HEK293 (cell line): ENCODE measurements at regions not wholly inside any gene's neighbourhood (a gene's known extent, or its start where the extent isn't known, plus 50 kb on each side); places are given as distances from the start of the nearest gene placed in this dataset.

Source experiments
- CTCF ChIA-PET: fragments of 350-600 bp; formaldehyde crosslinking; extraction: SDS; loops from one replicate; lab custom pipeline; 2021; ENCODE audit warnings: antibody characterized with exemption; lab: Yijun Ruan, JAX
- POLR2A ChIA-PET: fragments of 300-600 bp; formaldehyde crosslinking; extraction: SDS; loops from one replicate; lab custom pipeline; 2020; ENCODE audit warnings: antibody characterized with exemption, inconsistent platforms; lab: Yijun Ruan, JAX
- H3K27ac ChIP-seq: fragments of 200-500 bp; sonication (Bioruptor generic); 2 replicates; pipeline ENCODE4 v1.5.1; 2014; ENCODE audit warnings: low read depth, low read length, control low read depth, inconsistent platforms; ENCODE audit errors: extremely low read depth
- H3K36me3 ChIP-seq, 2 experiments: fragments of 200-500 bp in 1 of 2; sonication (Bioruptor generic) in 1 of 2; 1 replicate in 1 of 2; 2 replicates in 1 of 2; pipeline ENCODE4 v1.5.1; 2014 to 2017; ENCODE audit warnings: inconsistent platforms in 2 of 2, low read length in 2 of 2; ENCODE audit not compliant: control insufficient read depth in 2 of 2, insufficient read depth in 1 of 2
- H3K4me1 ChIP-seq: fragments of 200-500 bp; sonication (Bioruptor generic); 2 replicates; pipeline ENCODE4 v1.5.1; 2014; ENCODE audit warnings: mild to moderate bottlenecking, low read length, inconsistent platforms; ENCODE audit not compliant: control insufficient read depth, insufficient read depth
- H3K4me3 ChIP-seq: 2 replicates; pipeline ENCODE4 v1.5.1; 2011; ENCODE audit warnings: low read depth, mild to moderate bottlenecking, control low read depth, low read length, moderate library complexity
- H3K9me3 ChIP-seq: fragments of 200-500 bp; sonication (Bioruptor generic); 2 replicates; pipeline ENCODE4 v1.5.1; 2014; ENCODE audit warnings: low read depth, low read length, inconsistent platforms; ENCODE audit not compliant: control insufficient read depth, insufficient read depth
- KLF9 ChIP-seq: fragments of 450-650 bp; formaldehyde crosslinking; IDR thresholded peaks from 2 replicates; pipeline ENCODE4 v1.5.1; 2016; ENCODE audit warnings: missing biosample characterization, missing genetic modification characterization, low read depth
- SP3 ChIP-seq: fragments of 450-650 bp; formaldehyde crosslinking; IDR thresholded peaks from 2 replicates; pipeline ENCODE4 v1.5.1; 2016; ENCODE audit warnings: missing biosample characterization, missing genetic modification characterization
- YY1 ChIP-seq: fragments of 450-650 bp; formaldehyde crosslinking; IDR thresholded peaks from 2 replicates; pipeline ENCODE4 v1.5.1; 2018; ENCODE audit warnings: missing biosample characterization, missing genetic modification characterization
- ZEB2 ChIP-seq: fragments of 450-650 bp; formaldehyde crosslinking; IDR thresholded peaks from 2 replicates; pipeline ENCODE4 v1.5.1; 2016; ENCODE audit warnings: missing biosample characterization, missing genetic modification characterization
- ZFHX2 ChIP-seq: fragments of 450-650 bp; formaldehyde crosslinking; conservative IDR thresholded peaks from 2 replicates; pipeline ENCODE4 v1.5.1; 2016; ENCODE audit warnings: missing biosample characterization, missing genetic modification characterization
- ZNF132 ChIP-seq: fragments of 450-650 bp; formaldehyde crosslinking; IDR thresholded peaks from 2 replicates; pipeline ENCODE4 v1.5.1; 2017; ENCODE audit warnings: missing biosample characterization, missing genetic modification characterization, borderline replicate concordance
- ZNF157 ChIP-seq: fragments of 450-650 bp; formaldehyde crosslinking; IDR thresholded peaks from 2 replicates; pipeline ENCODE4 v1.5.1; 2016; ENCODE audit warnings: missing biosample characterization, missing genetic modification characterization
- ZNF350 ChIP-seq: fragments of 450-650 bp; formaldehyde crosslinking; IDR thresholded peaks from 2 replicates; pipeline ENCODE4 v1.5.0; 2017; ENCODE audit warnings: missing biosample characterization, mild to moderate bottlenecking, missing genetic modification characterization
- ZNF366 ChIP-seq: fragments of 450-650 bp; formaldehyde crosslinking; conservative IDR thresholded peaks from 2 replicates; pipeline ENCODE4 v1.5.1; 2016; ENCODE audit warnings: missing biosample characterization, missing genetic modification characterization
- ZNF37A ChIP-seq: fragments of 450-650 bp; IDR thresholded peaks from 2 replicates; pipeline ENCODE4 v1.5.1; 2018; ENCODE audit warnings: missing biosample characterization, missing genetic modification characterization
- ZNF416 ChIP-seq: fragments of 450-650 bp; formaldehyde crosslinking; IDR thresholded peaks from 2 replicates; pipeline ENCODE4 v1.5.1; 2016; ENCODE audit warnings: missing biosample characterization, missing genetic modification characterization
- ZNF433 ChIP-seq: fragments of 450-650 bp; formaldehyde crosslinking; IDR thresholded peaks from 2 replicates; pipeline ENCODE4 v1.5.1; 2016; ENCODE audit warnings: missing biosample characterization, missing genetic modification characterization, low read depth
- ZNF558 ChIP-seq: fragments of 450-650 bp; formaldehyde crosslinking; IDR thresholded peaks from 2 replicates; pipeline ENCODE4 v1.5.1; 2016; ENCODE audit warnings: missing biosample characterization, missing genetic modification characterization
- ZNF560 ChIP-seq: fragments of 450-650 bp; formaldehyde crosslinking; IDR thresholded peaks from 2 replicates; pipeline ENCODE4 v1.5.1; 2017; ENCODE audit warnings: missing biosample characterization, missing genetic modification characterization, borderline replicate concordance
- ZNF623 ChIP-seq: fragments of 450-650 bp; formaldehyde crosslinking; IDR thresholded peaks from 2 replicates; pipeline ENCODE4 v1.5.1; 2016; ENCODE audit warnings: missing biosample characterization, missing genetic modification characterization
- ZNF701 ChIP-seq: fragments of 450-650 bp; formaldehyde crosslinking; IDR thresholded peaks from 2 replicates; pipeline ENCODE4 v1.5.1; 2016; ENCODE audit warnings: missing biosample characterization, missing genetic modification characterization
- ZNF707 ChIP-seq: fragments of 450-650 bp; formaldehyde crosslinking; IDR thresholded peaks from 2 replicates; pipeline ENCODE4 v1.5.1; 2016; ENCODE audit warnings: missing biosample characterization, missing genetic modification characterization
- TF ChIP-seq, protein P1 (sequence below): fragments of 450-650 bp; formaldehyde crosslinking; conservative IDR thresholded peaks from 2 replicates; pipeline ENCODE4 v1.5.1; 2016; ENCODE audit warnings: low read depth, missing biosample characterization, missing genetic modification characterization
- TF ChIP-seq, protein P2 (sequence below): fragments of 450-650 bp; formaldehyde crosslinking; IDR thresholded peaks from 2 replicates; pipeline ENCODE4 v1.5.1; 2016; ENCODE audit warnings: missing biosample characterization, missing genetic modification characterization
- TF ChIP-seq, protein P3 (sequence below): fragments of 450-650 bp; formaldehyde crosslinking; IDR thresholded peaks from 2 replicates; pipeline ENCODE4 v1.5.1; 2016; ENCODE audit warnings: missing biosample characterization, missing genetic modification characterization
- TF ChIP-seq, protein P4 (sequence below): fragments of 450-650 bp; formaldehyde crosslinking; IDR thresholded peaks from 2 replicates; pipeline ENCODE4 v1.5.1; 2016; ENCODE audit warnings: missing biosample characterization, missing genetic modification characterization, borderline replicate concordance
- TF ChIP-seq, protein P5 (sequence below): fragments of 450-650 bp; formaldehyde crosslinking; IDR thresholded peaks from 2 replicates; pipeline ENCODE4 v1.5.1; 2016; ENCODE audit warnings: missing biosample characterization, missing genetic modification characterization
- TF ChIP-seq, protein P6 (sequence below): fragments of 450-650 bp; formaldehyde crosslinking; IDR thresholded peaks from 2 replicates; pipeline ENCODE4 v1.5.1; 2016; ENCODE audit warnings: missing biosample characterization, missing genetic modification characterization

DNA sequence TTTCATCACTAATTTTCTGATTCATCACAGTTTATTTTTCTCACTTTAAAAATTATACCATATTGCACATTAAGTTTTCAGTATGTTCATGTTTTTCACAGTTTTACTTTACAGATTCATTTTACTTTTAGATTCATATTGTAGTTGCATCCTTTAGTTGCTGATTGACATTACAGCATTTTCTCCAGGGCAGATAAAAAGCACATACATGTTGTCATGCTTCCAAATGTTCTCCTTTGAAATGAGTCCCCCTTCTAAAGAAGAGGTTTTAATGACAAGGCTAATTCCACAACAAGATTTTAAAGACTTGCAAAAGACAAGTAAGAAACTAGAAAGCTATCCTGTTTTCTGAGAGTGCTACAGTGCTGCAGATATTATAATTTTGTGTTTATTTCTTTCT is 72.1 kb upstream of the RASSF8 start (continued):
- TF ChIP-seq, protein P1, sequence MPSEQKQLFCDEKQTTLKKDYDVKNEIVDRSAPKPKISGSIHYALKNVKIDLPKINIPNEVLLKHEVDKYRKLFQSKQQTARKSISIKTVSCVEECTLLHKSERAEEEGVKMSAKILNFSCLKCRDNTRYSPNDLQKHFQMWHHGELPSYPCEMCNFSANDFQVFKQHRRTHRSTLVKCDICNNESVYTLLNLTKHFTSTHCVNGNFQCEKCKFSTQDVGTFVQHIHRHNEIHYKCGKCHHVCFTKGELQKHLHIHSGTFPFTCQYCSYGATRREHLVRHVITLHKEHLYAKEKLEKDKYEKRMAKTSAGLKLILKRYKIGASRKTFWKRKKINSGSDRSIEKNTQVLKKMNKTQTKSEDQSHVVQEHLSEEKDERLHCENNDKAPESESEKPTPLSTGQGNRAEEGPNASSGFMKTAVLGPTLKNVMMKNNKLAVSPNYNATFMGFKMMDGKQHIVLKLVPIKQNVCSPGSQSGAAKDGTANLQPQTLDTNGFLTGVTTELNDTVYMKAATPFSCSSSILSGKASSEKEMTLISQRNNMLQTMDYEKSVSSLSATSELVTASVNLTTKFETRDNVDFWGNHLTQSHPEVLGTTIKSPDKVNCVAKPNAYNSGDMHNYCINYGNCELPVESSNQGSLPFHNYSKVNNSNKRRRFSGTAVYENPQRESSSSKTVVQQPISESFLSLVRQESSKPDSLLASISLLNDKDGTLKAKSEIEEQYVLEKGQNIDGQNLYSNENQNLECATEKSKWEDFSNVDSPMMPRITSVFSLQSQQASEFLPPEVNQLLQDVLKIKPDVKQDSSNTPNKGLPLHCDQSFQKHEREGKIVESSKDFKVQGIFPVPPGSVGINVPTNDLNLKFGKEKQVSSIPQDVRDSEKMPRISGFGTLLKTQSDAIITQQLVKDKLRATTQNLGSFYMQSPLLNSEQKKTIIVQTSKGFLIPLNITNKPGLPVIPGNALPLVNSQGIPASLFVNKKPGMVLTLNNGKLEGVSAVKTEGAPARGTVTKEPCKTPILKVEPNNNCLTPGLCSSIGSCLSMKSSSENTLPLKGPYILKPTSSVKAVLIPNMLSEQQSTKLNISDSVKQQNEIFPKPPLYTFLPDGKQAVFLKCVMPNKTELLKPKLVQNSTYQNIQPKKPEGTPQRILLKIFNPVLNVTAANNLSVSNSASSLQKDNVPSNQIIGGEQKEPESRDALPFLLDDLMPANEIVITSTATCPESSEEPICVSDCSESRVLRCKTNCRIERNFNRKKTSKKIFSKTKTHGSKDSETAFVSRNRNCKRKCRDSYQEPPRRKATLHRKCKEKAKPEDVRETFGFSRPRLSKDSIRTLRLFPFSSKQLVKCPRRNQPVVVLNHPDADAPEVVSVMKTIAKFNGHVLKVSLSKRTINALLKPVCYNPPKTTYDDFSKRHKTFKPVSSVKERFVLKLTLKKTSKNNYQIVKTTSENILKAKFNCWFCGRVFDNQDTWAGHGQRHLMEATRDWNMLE: no peak
- TF ChIP-seq ZNF157 (tag by site-specific recombination): no peak
- TF ChIP-seq, protein P2, sequence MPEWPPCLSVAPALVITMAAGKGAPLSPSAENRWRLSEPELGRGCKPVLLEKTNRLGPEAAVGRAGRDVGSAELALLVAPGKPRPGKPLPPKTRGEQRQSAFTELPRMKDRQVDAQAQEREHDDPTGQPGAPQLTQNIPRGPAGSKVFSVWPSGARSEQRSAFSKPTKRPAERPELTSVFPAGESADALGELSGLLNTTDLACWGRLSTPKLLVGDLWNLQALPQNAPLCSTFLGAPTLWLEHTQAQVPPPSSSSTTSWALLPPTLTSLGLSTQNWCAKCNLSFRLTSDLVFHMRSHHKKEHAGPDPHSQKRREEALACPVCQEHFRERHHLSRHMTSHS (tag by site-specific recombination): no peak

DNA sequence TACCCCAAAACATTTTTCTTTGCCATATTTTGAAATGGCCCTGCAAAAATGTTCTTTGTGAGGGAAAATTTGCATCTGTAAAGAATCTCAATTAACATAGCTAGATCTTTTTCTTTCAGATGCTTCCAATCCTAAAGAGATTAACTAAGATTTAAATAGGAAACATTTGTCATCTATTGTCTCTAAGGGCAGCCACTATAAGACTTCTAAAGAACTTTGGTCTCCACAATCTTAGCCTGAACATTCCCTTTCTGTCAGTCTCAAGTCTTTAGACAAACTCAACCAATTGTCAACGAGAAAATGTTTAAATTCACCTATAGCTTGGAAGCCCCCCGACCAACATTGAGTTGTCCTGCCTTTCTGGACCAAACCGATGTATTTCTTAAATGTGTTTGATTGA is 71.1 kb upstream of the RASSF8 start:
- Histone ChIP-seq H3K36me3 (no peaks in the 10 kb centered on the region), H3K27ac (no peak overlapping the region), H3K4me3 (no peak overlapping the region), H3K4me1 (no peaks in the 10 kb centered on the region), H3K9me3 (no peaks in the 10 kb centered on the region)
- TF ChIP-seq ZNF701: no peak
- no peak for TF ChIP-seq ZNF132 (tag by site-specific recombination)
- TF ChIP-seq ZEB2: no peak
- TF ChIP-seq ZNF707: no peak
- TF ChIP-seq ZNF366 (tag by site-specific recombination): no peak
- no peak for TF ChIP-seq ZNF157 (tag by site-specific recombination)
- TF ChIP-seq, protein P3, sequence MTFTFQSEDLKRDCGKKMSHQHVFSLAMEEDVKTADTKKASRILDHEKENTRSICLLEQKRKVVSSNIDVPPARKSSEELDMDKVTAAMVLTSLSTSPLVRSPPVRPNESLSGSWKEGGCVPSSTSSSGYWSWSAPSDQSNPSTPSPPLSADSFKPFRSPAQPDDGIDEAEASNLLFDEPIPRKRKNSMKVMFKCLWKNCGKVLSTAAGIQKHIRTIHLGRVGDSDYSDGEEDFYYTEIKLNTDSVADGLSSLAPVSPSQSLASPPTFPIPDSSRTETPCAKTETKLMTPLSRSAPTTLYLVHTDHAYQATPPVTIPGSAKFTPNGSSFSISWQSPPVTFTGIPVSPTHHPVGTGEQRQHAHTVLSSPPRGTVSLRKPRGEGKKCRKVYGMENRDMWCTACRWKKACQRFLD (tag by site-specific recombination): no peak
- no peak for TF ChIP-seq SP3 (tag by site-specific recombination)
- TF ChIP-seq ZFHX2 (tag by site-specific recombination): no peak
- TF ChIP-seq, protein P4, sequence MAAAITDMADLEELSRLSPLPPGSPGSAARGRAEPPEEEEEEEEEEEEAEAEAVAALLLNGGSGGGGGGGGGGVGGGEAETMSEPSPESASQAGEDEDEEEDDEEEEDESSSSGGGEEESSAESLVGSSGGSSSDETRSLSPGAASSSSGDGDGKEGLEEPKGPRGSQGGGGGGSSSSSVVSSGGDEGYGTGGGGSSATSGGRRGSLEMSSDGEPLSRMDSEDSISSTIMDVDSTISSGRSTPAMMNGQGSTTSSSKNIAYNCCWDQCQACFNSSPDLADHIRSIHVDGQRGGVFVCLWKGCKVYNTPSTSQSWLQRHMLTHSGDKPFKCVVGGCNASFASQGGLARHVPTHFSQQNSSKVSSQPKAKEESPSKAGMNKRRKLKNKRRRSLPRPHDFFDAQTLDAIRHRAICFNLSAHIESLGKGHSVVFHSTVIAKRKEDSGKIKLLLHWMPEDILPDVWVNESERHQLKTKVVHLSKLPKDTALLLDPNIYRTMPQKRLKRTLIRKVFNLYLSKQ (tag by site-specific recombination): no peak
- TF ChIP-seq ZNF558 (tag by site-specific recombination): no peak
- TF ChIP-seq ZNF350: no peak
- CTCF ChIA-PET: no interaction called here
- POLR2A ChIA-PET: no interaction called here

DNA sequence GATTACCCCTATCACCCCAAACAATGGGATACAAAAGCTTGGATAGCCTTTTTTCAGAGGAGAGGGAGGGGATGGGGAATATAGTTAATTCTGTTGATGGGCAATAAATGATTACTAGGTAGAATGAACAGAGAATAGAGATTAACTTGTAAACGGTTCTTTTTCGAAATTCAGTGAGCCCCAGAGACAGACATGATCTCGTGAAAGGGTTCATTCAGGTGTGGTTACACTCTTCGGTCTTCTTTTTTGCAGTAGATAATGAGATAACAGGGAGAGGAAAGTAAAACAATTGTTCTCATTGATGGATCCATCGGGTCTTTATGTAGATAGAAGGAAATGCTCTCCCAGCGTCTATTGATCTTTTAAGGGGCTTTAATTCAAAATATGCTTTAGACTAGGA is 69.3 kb upstream of the RASSF8 start:
- Histone ChIP-seq H3K4me1 (no peaks in the 10 kb centered on the region), H3K27ac (no peak overlapping the region), H3K36me3 (no peaks in the 10 kb centered on the region), H3K4me3 (no peak overlapping the region), H3K9me3 (no peaks in the 10 kb centered on the region)
- ChIA-PET CTCF (no interaction called here), POLR2A (no interaction called here)
- no peak for TF ChIP-seq ZNF560
- TF ChIP-seq YY1 (tag by site-specific recombination): no peak
- TF ChIP-seq ZNF37A: no peak
- no peak for TF ChIP-seq KLF9
- no peak for TF ChIP-seq ZNF433
- TF ChIP-seq, protein P2 (tag by site-specific recombination): no peak
- TF ChIP-seq ZNF623 (tag by site-specific recombination): no peak
- TF ChIP-seq, protein P5, sequence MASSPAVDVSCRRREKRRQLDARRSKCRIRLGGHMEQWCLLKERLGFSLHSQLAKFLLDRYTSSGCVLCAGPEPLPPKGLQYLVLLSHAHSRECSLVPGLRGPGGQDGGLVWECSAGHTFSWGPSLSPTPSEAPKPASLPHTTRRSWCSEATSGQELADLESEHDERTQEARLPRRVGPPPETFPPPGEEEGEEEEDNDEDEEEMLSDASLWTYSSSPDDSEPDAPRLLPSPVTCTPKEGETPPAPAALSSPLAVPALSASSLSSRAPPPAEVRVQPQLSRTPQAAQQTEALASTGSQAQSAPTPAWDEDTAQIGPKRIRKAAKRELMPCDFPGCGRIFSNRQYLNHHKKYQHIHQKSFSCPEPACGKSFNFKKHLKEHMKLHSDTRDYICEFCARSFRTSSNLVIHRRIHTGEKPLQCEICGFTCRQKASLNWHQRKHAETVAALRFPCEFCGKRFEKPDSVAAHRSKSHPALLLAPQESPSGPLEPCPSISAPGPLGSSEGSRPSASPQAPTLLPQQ (tag by site-specific recombination): no peak
- TF ChIP-seq, protein P6, sequence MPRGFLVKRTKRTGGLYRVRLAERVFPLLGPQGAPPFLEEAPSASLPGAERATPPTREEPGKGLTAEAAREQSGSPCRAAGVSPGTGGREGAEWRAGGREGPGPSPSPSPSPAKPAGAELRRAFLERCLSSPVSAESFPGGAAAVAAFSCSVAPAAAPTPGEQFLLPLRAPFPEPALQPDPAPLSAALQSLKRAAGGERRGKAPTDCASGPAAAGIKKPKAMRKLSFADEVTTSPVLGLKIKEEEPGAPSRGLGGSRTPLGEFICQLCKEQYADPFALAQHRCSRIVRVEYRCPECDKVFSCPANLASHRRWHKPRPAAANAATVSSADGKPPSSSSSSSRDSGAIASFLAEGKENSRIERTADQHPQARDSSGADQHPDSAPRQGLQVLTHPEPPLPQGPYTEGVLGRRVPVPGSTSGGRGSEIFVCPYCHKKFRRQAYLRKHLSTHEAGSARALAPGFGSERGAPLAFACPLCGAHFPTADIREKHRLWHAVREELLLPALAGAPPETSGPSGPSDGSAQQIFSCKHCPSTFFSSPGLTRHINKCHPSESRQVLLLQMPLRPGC (tag by site-specific recombination): no peak
- no peak for TF ChIP-seq ZNF416 (tag by site-specific recombination)
